HepG2 (cell line): ENCODE measurements at regions not wholly inside any gene's neighbourhood (a gene's known extent, or its start where the extent isn't known, plus 50 kb on each side); places are given as distances from the start of the nearest gene placed in this dataset.
A peak's percentile ranks its signal among the peaks of the same experiment; 100 is the strongest.

ENCODE experiments used
- ISL2 ChIP-seq: sonication (generic); formaldehyde crosslinking; IDR thresholded peaks from 2 replicates; pipeline ENCODE4 v1.5.0; 2020; ENCODE audit warnings: missing genetic modification reagents
- KAT7 ChIP-seq: IDR thresholded peaks from 2 replicates; pipeline ENCODE4 v1.6.1; 2018; ENCODE audit warnings: borderline replicate concordance, missing compliant biosample characterization
- MYC ChIP-seq: sonication (generic); formaldehyde crosslinking; IDR thresholded peaks from 2 replicates; pipeline ENCODE4 v1.9.0; 2021; ENCODE audit warnings: missing genetic modification reagents, borderline replicate concordance
- NFIB ChIP-seq: sonication (generic); formaldehyde crosslinking; IDR thresholded peaks from 2 replicates; pipeline ENCODE4 v1.9.0; 2021; ENCODE audit warnings: missing genetic modification reagents, mild to moderate bottlenecking, borderline replicate concordance
- NR2F2 ChIP-seq: IDR thresholded peaks from 2 replicates; pipeline ENCODE4 v1.6.1; 2012; ENCODE audit warnings: low read depth, inconsistent platforms, borderline replicate concordance
- SALL2 ChIP-seq: sonication (generic); formaldehyde crosslinking; IDR thresholded peaks from 2 replicates; pipeline ENCODE4 v1.8.1; 2023; ENCODE audit warnings: mild to moderate bottlenecking, missing genetic modification reagents, inconsistent platforms
- SIX4 ChIP-seq: sonication (generic); formaldehyde crosslinking; IDR thresholded peaks from 2 replicates; pipeline ENCODE4 v1.4.0; 2020; ENCODE audit warnings: missing genetic modification reagents
- ZMYM2 ChIP-seq: sonication (generic); formaldehyde crosslinking; IDR thresholded peaks from 2 replicates; pipeline ENCODE4 v1.8.0; 2022; ENCODE audit warnings: mild to moderate bottlenecking, missing genetic modification reagents
- ZNF12 ChIP-seq: sonication (generic); formaldehyde crosslinking; IDR thresholded peaks from 2 replicates; pipeline ENCODE4 v1.5.0; 2020; ENCODE audit warnings: missing genetic modification reagents
- ZNF629 ChIP-seq: sonication (generic); formaldehyde crosslinking; conservative IDR thresholded peaks from 2 replicates; pipeline ENCODE4 v1.5.0; 2020; ENCODE audit warnings: missing genetic modification reagents
- ZNF775 ChIP-seq: sonication (generic); formaldehyde crosslinking; IDR thresholded peaks from 2 replicates; pipeline ENCODE4 v1.4.0; 2020; ENCODE audit warnings: missing genetic modification reagents, mild to moderate bottlenecking, moderate library complexity, borderline replicate concordance
- TF ChIP-seq, protein P1 (sequence below): sonication (generic); formaldehyde crosslinking; IDR thresholded peaks from one replicate; pipeline ENCODE4 v1.5.1; 2020; ENCODE audit warnings: mild to moderate bottlenecking, missing genetic modification reagents; ENCODE audit errors: not compliant biosample characterization
- TF ChIP-seq, protein P2 (sequence below): sonication (generic); formaldehyde crosslinking; IDR thresholded peaks from 2 replicates; pipeline ENCODE4 v1.4.0; 2020; ENCODE audit warnings: missing genetic modification reagents
- TF ChIP-seq, protein P3 (sequence below): sonication (generic); formaldehyde crosslinking; IDR thresholded peaks from 2 replicates; pipeline ENCODE4 v1.5.0; 2020; ENCODE audit warnings: missing genetic modification reagents
- TF ChIP-seq, protein P4 (sequence below): sonication (generic); formaldehyde crosslinking; IDR thresholded peaks from 2 replicates; pipeline ENCODE4 v1.8.1; 2023; ENCODE audit warnings: missing genetic modification reagents, mild to moderate bottlenecking, borderline replicate concordance
- TF ChIP-seq, protein P5 (sequence below): sonication (generic); formaldehyde crosslinking; IDR thresholded peaks from 2 replicates; pipeline ENCODE4 v1.4.0; 2020; ENCODE audit warnings: missing genetic modification reagents

DNA sequence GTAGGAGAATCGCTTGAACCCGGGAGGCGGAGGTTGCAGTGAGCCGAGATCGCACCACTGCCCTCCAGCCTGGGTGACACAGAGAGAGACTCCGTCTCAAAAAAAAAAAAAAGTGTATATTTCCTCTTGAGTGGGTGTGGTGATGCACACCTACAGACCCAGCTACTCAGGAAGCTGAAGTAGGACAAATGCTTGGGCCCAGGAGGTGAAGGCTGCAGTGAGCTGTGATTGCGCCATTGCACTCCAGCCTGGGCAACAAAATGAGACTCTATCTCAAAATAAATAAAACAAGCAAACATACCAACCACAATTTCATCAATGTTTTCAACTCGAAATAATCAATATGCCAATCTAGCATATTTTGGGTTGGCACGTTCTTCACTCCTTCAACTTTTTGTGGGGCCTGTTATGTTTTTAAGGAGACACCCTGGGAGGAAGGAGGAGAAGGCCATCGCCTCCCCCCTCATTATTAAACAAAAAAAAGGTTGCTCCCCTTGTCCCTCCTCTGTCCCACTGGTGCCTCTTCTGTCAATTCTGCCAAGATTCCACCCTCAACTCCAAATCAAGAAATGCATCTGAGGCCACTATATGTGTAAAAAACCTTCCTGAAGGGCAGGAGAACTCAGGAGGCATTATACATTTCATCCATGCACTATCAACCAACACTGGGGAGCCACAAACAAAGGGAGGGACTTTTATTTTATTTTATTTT is 52.4 kb upstream of the ATF7IP2 start (continued):
- TF ChIP-seq, protein P1, sequence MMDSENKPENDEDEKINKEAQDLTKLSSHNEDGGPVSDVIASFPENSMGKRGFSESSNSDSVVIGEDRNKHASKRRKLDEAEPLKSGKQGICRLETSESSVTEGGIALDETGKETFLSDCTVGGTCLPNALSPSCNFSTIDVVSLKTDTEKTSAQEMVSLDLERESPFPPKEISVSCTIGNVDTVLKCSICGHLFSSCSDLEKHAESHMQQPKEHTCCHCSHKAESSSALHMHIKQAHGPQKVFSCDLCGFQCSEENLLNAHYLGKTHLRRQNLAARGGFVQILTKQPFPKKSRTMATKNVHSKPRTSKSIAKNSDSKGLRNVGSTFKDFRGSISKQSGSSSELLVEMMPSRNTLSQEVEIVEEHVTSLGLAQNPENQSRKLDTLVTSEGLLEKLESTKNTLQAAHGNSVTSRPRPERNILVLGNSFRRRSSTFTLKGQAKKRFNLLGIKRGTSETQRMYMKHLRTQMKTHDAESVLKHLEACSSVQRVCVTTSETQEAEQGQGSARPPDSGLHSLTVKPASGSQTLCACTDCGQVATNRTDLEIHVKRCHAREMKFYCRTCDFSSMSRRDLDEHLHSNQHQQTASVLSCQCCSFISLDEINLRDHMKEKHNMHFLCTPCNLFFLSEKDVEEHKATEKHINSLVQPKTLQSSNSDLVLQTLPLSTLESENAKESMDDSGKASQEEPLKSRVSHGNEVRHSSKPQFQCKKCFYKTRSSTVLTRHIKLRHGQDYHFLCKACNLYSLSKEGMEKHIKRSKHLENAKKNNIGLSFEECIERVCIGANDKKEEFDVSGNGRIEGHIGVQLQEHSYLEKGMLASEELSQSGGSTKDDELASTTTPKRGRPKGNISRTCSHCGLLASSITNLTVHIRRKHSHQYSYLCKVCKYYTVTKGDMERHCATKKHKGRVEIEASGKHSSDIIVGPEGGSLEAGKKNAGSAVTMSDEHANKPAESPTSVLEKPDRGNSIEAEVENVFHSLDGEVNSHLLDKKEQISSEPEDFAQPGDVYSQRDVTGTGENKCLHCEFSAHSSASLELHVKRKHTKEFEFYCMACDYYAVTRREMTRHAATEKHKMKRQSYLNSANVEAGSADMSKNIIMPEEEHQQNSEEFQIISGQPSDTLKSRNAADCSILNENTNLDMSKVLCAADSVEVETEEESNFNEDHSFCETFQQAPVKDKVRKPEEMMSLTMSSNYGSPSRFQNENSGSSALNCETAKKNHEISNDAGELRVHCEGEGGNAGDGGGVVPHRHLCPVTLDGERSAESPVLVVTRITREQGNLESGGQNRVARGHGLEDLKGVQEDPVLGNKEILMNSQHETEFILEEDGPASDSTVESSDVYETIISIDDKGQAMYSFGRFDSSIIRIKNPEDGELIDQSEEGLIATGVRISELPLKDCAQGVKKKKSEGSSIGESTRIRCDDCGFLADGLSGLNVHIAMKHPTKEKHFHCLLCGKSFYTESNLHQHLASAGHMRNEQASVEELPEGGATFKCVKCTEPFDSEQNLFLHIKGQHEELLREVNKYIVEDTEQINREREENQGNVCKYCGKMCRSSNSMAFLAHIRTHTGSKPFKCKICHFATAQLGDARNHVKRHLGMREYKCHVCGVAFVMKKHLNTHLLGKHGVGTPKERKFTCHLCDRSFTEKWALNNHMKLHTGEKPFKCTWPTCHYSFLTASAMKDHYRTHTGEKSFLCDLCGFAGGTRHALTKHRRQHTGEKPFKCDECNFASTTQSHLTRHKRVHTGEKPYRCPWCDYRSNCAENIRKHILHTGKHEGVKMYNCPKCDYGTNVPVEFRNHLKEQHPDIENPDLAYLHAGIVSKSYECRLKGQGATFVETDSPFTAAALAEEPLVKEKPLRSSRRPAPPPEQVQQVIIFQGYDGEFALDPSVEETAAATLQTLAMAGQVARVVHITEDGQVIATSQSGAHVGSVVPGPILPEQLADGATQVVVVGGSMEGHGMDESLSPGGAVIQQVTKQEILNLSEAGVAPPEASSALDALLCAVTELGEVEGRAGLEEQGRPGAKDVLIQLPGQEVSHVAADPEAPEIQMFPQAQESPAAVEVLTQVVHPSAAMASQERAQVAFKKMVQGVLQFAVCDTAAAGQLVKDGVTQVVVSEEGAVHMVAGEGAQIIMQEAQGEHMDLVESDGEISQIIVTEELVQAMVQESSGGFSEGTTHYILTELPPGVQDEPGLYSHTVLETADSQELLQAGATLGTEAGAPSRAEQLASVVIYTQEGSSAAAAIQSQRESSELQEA (CRISPR knock-in tag) = no peak
- TF ChIP-seq, protein P2, sequence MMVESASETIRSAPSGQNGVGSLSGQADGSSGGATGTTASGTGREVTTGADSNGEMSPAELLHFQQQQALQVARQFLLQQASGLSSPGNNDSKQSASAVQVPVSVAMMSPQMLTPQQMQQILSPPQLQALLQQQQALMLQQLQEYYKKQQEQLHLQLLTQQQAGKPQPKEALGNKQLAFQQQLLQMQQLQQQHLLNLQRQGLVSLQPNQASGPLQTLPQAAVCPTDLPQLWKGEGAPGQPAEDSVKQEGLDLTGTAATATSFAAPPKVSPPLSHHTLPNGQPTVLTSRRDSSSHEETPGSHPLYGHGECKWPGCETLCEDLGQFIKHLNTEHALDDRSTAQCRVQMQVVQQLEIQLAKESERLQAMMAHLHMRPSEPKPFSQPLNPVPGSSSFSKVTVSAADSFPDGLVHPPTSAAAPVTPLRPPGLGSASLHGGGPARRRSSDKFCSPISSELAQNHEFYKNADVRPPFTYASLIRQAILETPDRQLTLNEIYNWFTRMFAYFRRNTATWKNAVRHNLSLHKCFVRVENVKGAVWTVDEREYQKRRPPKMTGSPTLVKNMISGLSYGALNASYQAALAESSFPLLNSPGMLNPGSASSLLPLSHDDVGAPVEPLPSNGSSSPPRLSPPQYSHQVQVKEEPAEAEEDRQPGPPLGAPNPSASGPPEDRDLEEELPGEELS (CRISPR knock-in tag) = peak; percentile 58; the same call in 1 of the 2 replicates
- TF ChIP-seq NFIB (CRISPR knock-in tag) = no peak
- TF ChIP-seq NR2F2 = no peak
- TF ChIP-seq, protein P3, sequence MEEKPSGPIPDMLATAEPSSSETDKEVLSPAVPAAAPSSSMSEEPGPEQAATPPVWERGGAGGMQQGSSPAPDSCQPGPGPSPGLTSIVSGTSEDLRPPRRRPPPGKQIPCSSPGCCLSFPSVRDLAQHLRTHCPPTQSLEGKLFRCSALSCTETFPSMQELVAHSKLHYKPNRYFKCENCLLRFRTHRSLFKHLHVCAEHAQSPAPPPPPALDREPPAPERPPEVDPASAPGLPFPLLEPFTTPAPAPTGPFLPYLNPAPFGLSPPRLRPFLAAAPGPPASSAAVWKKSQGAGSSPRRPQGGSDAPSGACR = peak; percentile 47; the same call in 1 of the 2 replicates
- no peak for TF ChIP-seq SIX4
- TF ChIP-seq ZNF775 (CRISPR knock-in tag) = no peak
- TF ChIP-seq ZNF629 (CRISPR knock-in tag) = no peak
- TF ChIP-seq ISL2 (CRISPR knock-in tag) = peak; percentile 27; the same call in 1 of the 2 replicates
- no peak for TF ChIP-seq SALL2 (CRISPR knock-in tag)
- no peak for TF ChIP-seq KAT7 (CRISPR knock-in tag)
- TF ChIP-seq, protein P4, sequence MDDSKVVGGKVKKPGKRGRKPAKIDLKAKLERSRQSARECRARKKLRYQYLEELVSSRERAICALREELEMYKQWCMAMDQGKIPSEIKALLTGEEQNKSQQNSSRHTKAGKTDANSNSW (CRISPR knock-in tag) = no peak
- TF ChIP-seq, protein P5, sequence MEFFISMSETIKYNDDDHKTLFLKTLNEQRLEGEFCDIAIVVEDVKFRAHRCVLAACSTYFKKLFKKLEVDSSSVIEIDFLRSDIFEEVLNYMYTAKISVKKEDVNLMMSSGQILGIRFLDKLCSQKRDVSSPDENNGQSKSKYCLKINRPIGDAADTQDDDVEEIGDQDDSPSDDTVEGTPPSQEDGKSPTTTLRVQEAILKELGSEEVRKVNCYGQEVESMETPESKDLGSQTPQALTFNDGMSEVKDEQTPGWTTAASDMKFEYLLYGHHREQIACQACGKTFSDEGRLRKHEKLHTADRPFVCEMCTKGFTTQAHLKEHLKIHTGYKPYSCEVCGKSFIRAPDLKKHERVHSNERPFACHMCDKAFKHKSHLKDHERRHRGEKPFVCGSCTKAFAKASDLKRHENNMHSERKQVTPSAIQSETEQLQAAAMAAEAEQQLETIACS (CRISPR knock-in tag) = no peak
- no peak for TF ChIP-seq ZNF12
- no peak for TF ChIP-seq ZMYM2 (CRISPR knock-in tag)
- no peak for TF ChIP-seq MYC (CRISPR knock-in tag)
